Keratinocyte (primary cell): ENCODE measurements at regions not wholly inside any gene's neighbourhood (a gene's known extent, or its start where the extent isn't known, plus 50 kb on each side); places are given as distances from the start of the nearest gene placed in this dataset.

Source experiments
- DNase-seq: peaks from one replicate; pipeline ENCODE4 v3.0.0-alpha.2; 2011; ENCODE audit warnings: low read depth, missing footprints, low spot score
- FAIRE-seq: peaks from 2 replicates; lab custom pipeline; 2011; peaks lifted over from hg19 to GRCh38; lab: Jason Lieb, UNC
- H2AFZ ChIP-seq: 2 replicates; pipeline ENCODE4 v1.6.0; 2012; ENCODE audit warnings: low read length, control low read depth, inconsistent platforms; ENCODE audit not compliant: control insufficient read depth
- H3K27ac ChIP-seq: 2 replicates; pipeline ENCODE4 v1.5.1; 2011; ENCODE audit warnings: low read length; ENCODE audit not compliant: control insufficient read depth, insufficient read depth
- H3K27me3 ChIP-seq: 3 replicates; pipeline ENCODE4 v1.6.0; 2011; ENCODE audit warnings: low read length; ENCODE audit not compliant: control insufficient read depth, insufficient read depth; ENCODE audit errors: extremely low read depth
- H3K36me3 ChIP-seq, 2 experiments: 2 replicates in 1 of 2; 3 replicates in 1 of 2; pipeline ENCODE4 v1.5.1; 2011; ENCODE audit warnings: low read length in 2 of 2, mild to moderate bottlenecking in 1 of 2; ENCODE audit not compliant: control insufficient read depth in 2 of 2, insufficient read depth in 2 of 2; ENCODE audit errors: extremely low read depth in 1 of 2
- H3K4me1 ChIP-seq: 3 replicates; pipeline ENCODE4 v1.5.1; 2011; ENCODE audit warnings: low read length; ENCODE audit not compliant: control insufficient read depth, insufficient read depth; ENCODE audit errors: extremely low read depth
- H3K4me2 ChIP-seq: 3 replicates; pipeline ENCODE4 v1.6.0; 2011; ENCODE audit warnings: low read depth, low read length; ENCODE audit not compliant: control insufficient read depth, insufficient read depth; ENCODE audit errors: extremely low read depth
- H3K4me3 ChIP-seq, 3 experiments: fragments of 200-600 bp in 1 of 3; sonication (generic) in 1 of 3; 2 replicates in 2 of 3; 3 replicates in 1 of 3; pipeline ENCODE4 v1.5.1; 2011 to 2016; ENCODE audit warnings: low read length in 3 of 3, mild to moderate bottlenecking in 3 of 3, control low read depth in 2 of 3, inconsistent platforms in 1 of 3, low read depth in 1 of 3, mixed read lengths in 1 of 3, mixed run types in 1 of 3, moderate library complexity in 1 of 3; ENCODE audit not compliant: control insufficient read depth in 2 of 3, insufficient read depth in 2 of 3; ENCODE audit errors: extremely low read depth in 1 of 3
- H3K79me2 ChIP-seq: 2 replicates; pipeline ENCODE4 v1.6.0; 2012; ENCODE audit warnings: low read length; ENCODE audit not compliant: control insufficient read depth, insufficient read depth
- H3K9ac ChIP-seq: 3 replicates; pipeline ENCODE4 v1.6.0; 2011; ENCODE audit warnings: low read length; ENCODE audit not compliant: control insufficient read depth, insufficient read depth; ENCODE audit errors: extremely low read depth
- H3K9me1 ChIP-seq: 3 replicates; pipeline ENCODE4 v1.6.0; 2011; ENCODE audit warnings: low read length; ENCODE audit not compliant: control insufficient read depth, insufficient read depth; ENCODE audit errors: extremely low read depth
- H3K9me3 ChIP-seq: 2 replicates; pipeline ENCODE4 v1.5.1; 2012; ENCODE audit warnings: low read depth, low read length; ENCODE audit not compliant: control insufficient read depth
- H4K20me1 ChIP-seq: 3 replicates; pipeline ENCODE4 v1.6.0; 2011; ENCODE audit warnings: low read length; ENCODE audit not compliant: control insufficient read depth, insufficient read depth; ENCODE audit errors: extremely low read depth
- CTCF ChIP-seq, 3 experiments: IDR thresholded peaks in 1 of 3; conservative IDR thresholded peaks in 1 of 3; optimal IDR thresholded peaks in 1 of 3; 2 replicates in 2 of 3; 3 replicates in 1 of 3; pipeline versions ENCODE3 to v1.5.1; 2011; ENCODE audit warnings: low read length in 3 of 3, mild to moderate bottlenecking in 3 of 3, moderate library complexity in 2 of 3, control low read depth in 1 of 3, inconsistent platforms in 1 of 3; ENCODE audit not compliant: insufficient read depth in 2 of 3; ENCODE audit errors: extremely low read depth in 1 of 3
- EZH2 ChIP-seq: IDR thresholded peaks from one replicate; pipeline ENCODE4 v1.6.1; 2012; ENCODE audit warnings: inconsistent platforms, mild to moderate bottlenecking, low read length, moderate library complexity
- dilution Hi-C: fragments of 300-500 bp; cut with MboI; formaldehyde crosslinking; loops from one replicate; pipeline ENCODE4 v1.7.0; 2020; ENCODE audit warnings: low sequenced_read_pairs; ENCODE audit not compliant: extremely low pct_ligation_motif_present

DNA sequence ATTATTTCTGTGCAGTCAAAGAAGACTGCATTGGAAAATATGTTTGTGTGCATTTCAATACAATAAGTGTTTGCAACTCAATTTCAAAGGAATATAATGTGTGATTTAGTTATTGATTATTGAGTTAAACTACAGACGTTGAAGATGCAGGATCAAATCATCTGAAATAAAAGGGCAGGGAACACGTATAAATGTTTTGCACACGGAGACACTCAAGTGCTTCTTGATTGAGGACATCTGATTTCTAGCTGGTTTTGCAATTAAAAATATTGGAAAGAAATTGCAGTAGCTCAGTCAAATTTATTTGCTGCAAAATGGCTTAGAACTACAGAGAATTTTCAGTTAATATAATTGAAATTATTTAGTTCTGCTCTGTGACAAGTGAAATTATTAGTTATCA is 412.7 kb downstream of the UTRN start:
- no peak overlapping the region for H3K4me2 ChIP-seq
- no peak overlapping the region for H2AFZ ChIP-seq
- no peaks in the 10 kb centered on the region for H3K4me1 ChIP-seq
- no peaks in the 10 kb centered on the region for H3K9me3 ChIP-seq
- no peak for TF ChIP-seq EZH2
- TF ChIP-seq CTCF (optimal IDR thresholded peaks at IDR 0.05 in 1 of 3, IDR thresholded peaks at IDR 0.05 in 1 of 3, conservative IDR thresholded peaks at IDR 0.05 in 1 of 3; ENCODE audit: extremely low read depth in 1 of 3, insufficient read depth in 2 of 3, low read length in 3 of 3), result no peak
- dilution Hi-C loops, result no loop called here
- H4K20me1 ChIP-seq, result no peaks in the 10 kb centered on the region
- no peak overlapping the region for H3K9ac ChIP-seq
- H3K36me3 ChIP-seq, result no peaks in the 10 kb centered on the region
- no peaks in the 10 kb centered on the region for H3K79me2 ChIP-seq
- FAIRE-seq, result no peak
- no peak for DNase-seq
- no peaks in the 10 kb centered on the region for H3K27me3 ChIP-seq
- H3K9me1 ChIP-seq, result no peaks in the 10 kb centered on the region
- no peak overlapping the region for H3K4me3 ChIP-seq
- H3K27ac ChIP-seq, result no peak overlapping the region

DNA sequence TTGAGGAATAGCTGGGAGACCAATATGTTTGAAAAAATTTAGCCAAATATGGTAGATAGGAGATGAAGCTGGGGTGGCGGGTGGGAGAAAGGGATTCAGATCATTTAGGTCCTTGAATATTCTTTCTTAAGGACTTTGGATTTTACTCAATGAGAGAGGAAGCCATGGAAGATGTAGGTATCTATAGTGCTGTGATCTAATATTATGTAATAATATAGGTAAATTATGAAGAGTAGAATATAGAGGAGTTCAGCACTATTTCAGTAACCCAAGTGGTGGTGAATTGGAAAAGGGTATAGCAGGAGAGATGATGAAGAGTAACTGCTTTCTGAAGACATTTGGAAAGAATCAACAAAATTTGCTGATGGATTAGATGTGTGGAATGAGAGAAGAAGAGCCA is 417.6 kb downstream of the UTRN start:
- H3K9me3 ChIP-seq, result no peaks in the 10 kb centered on the region
- no peak for DNase-seq
- no peaks in the 10 kb centered on the region for H3K36me3 ChIP-seq
- H3K4me3 ChIP-seq, result no peak overlapping the region
- H3K4me2 ChIP-seq, result no peak overlapping the region
- H3K4me1 ChIP-seq, result no peaks in the 10 kb centered on the region
- no peak overlapping the region for H3K27ac ChIP-seq
- H3K27me3 ChIP-seq, result no peaks in the 10 kb centered on the region
- FAIRE-seq, result no peak
- no peak overlapping the region for H3K9ac ChIP-seq
- dilution Hi-C loops, result no loop called here
- TF ChIP-seq EZH2 (no peak), CTCF (optimal IDR thresholded peaks at IDR 0.05 in 1 of 3, IDR thresholded peaks at IDR 0.05 in 1 of 3, conservative IDR thresholded peaks at IDR 0.05 in 1 of 3; ENCODE audit: extremely low read depth in 1 of 3, insufficient read depth in 2 of 3, low read length in 3 of 3) (no peak)
- H3K9me1 ChIP-seq, result no peaks in the 10 kb centered on the region
- no peak overlapping the region for H2AFZ ChIP-seq
- no peaks in the 10 kb centered on the region for H4K20me1 ChIP-seq
- H3K79me2 ChIP-seq, result no peaks in the 10 kb centered on the region
